Stomach (tissue), 4 donors: ENCODE measurements at regions not wholly inside any gene's neighbourhood (a gene's known extent, or its start where the extent isn't known, plus 50 kb on each side); places are given as distances from the start of the nearest gene placed in this dataset.

Experiments used
- POLR2A ChIP-seq, 4 donors: fragments of 450-650 bp; IDR thresholded peaks; one replicate each; pipeline ENCODE4 v1.6.1; 2016; ENCODE audit warnings: antibody characterized with exemption in 4 of 4, control low read depth in 2 of 4, mild to moderate bottlenecking in 1 of 4, moderate library complexity in 1 of 4
- POLR2AphosphoS5 ChIP-seq, 3 donors: sonication (generic); formaldehyde crosslinking; IDR thresholded peaks; one replicate each; pipeline ENCODE4 v1.6.1; 2016; ENCODE audit warnings: antibody characterized with exemption in 3 of 3
- TF ChIP-seq, protein P1 (sequence below), 7 experiments: fragments of 450-650 bp in 4 of 7; fragments of 200-600 bp in 3 of 7; sonication (generic) in 3 of 7; IDR thresholded peaks; one replicate each; pipeline ENCODE4 v1.5.1; 2016 to 2019; ENCODE audit warnings: antibody characterized with exemption in 7 of 7, control low read depth in 2 of 7, mild to moderate bottlenecking in 1 of 7

DNA sequence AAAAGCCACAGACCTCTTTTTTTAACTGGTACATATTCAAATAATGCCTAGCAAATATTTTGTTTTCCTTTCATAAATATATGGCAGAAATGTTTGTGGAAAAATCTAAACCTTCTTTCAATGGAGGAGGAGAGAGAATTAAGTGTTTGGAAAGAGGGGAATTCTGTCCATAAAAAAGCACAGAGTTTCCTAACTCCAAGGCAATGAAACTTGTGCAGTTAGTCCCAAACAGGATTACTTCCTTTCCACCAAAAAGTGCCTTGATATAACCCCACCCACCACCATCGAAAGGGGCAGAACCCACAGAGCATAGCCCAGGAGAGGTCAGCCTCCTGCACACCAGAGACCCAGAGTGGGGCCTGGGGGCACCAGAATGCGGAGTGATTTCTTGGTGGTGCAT, 106.3 kb downstream of the OGFRL1 start:
- TF ChIP-seq, protein P1, sequence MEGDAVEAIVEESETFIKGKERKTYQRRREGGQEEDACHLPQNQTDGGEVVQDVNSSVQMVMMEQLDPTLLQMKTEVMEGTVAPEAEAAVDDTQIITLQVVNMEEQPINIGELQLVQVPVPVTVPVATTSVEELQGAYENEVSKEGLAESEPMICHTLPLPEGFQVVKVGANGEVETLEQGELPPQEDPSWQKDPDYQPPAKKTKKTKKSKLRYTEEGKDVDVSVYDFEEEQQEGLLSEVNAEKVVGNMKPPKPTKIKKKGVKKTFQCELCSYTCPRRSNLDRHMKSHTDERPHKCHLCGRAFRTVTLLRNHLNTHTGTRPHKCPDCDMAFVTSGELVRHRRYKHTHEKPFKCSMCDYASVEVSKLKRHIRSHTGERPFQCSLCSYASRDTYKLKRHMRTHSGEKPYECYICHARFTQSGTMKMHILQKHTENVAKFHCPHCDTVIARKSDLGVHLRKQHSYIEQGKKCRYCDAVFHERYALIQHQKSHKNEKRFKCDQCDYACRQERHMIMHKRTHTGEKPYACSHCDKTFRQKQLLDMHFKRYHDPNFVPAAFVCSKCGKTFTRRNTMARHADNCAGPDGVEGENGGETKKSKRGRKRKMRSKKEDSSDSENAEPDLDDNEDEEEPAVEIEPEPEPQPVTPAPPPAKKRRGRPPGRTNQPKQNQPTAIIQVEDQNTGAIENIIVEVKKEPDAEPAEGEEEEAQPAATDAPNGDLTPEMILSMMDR (IDR thresholded peaks at IDR 0.05): no peak
- TF ChIP-seq POLR2A (IDR thresholded peaks at IDR 0.05) (no peak), POLR2AphosphoS5 (IDR thresholded peaks at IDR 0.05) (no peak)
